ENCODE measurements at regions not wholly inside any gene's neighbourhood (a gene's known extent, or its start where the extent isn't known, plus 50 kb on each side); places are given as distances from the start of the nearest gene placed in this dataset.

DNA sequence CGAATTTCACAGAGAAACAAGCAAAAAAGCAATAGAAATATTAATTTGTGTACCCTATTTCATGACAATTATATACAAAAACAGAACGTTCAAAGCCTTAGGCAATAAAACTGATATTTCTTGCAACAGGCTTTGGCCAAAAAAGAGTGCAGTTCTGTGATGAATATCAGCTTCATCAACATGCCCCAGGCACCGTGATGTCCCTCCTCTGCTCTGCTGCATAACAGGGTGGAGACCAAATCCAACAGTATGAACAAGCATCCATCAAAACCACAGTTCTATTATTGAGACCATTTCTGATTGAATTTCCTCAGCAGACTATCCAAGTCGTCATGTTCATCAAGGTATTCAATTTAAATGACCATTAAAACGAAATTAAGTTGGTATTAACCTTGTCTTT lies 722.6 kb upstream of the NRSN1 start:
- DNase-seq (ENCODE audit: low read depth, low spot score): no peak
- TF ChIP-seq, protein P1, sequence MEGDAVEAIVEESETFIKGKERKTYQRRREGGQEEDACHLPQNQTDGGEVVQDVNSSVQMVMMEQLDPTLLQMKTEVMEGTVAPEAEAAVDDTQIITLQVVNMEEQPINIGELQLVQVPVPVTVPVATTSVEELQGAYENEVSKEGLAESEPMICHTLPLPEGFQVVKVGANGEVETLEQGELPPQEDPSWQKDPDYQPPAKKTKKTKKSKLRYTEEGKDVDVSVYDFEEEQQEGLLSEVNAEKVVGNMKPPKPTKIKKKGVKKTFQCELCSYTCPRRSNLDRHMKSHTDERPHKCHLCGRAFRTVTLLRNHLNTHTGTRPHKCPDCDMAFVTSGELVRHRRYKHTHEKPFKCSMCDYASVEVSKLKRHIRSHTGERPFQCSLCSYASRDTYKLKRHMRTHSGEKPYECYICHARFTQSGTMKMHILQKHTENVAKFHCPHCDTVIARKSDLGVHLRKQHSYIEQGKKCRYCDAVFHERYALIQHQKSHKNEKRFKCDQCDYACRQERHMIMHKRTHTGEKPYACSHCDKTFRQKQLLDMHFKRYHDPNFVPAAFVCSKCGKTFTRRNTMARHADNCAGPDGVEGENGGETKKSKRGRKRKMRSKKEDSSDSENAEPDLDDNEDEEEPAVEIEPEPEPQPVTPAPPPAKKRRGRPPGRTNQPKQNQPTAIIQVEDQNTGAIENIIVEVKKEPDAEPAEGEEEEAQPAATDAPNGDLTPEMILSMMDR (IDR thresholded peaks at IDR 0.05; ENCODE audit: insufficient read depth, low read length, missing control alignments): no peak
- no peak overlapping the region for H3K4me3 ChIP-seq (ENCODE audit: low read depth, low read length)
- ChIA-PET POLR2A (no interaction called here), CTCF (no interaction called here)

DNA sequence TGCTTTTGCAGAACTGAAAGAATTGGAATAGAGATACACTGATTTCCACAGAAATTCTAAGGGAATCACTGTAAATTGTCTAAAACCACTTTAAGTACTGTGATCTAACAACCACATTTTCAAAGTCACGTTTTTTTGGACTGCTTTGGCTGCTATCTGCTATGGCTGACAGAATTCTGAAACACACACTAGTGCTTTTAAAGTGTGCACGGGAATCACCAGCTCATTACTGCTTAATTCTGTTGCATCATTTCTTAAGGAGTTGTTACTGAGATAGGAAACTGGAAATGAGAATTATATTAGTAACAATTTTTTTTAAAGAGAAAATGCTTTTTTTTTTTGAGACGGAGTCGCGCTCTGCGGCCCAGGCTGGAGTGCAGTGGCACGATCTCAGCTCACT lies 716.5 kb upstream of the NRSN1 start:
- DNase-seq (ENCODE audit: low read depth, low spot score): no peak
- CTCF ChIA-PET: no interaction called here
- H3K4me3 ChIP-seq (ENCODE audit: low read depth, low read length): no peak overlapping the region
- TF ChIP-seq, protein P1 (IDR thresholded peaks at IDR 0.05; ENCODE audit: insufficient read depth, low read length, missing control alignments): no peak
- POLR2A ChIA-PET: no interaction called here

DNA sequence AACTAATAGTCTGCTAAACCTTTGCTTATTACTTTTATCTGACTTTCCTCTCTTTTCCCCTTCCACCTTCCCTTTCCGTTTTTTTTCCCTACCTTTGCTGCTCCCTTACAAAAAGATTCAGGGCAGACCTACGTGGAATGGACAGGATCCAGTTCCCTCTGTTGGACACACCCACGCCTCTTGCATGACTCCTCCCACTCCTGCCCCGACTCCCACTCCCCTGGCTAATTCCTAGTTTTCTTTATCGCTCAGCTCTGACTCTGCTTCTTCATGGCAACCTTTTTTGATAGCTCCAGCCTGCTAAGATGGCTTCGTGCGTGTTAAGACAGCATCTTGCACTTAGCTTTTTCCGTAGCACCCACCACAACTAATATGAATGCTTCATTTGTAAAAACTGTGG lies 715.6 kb upstream of the NRSN1 start:
- POLR2A ChIA-PET: no interaction called here

DNA sequence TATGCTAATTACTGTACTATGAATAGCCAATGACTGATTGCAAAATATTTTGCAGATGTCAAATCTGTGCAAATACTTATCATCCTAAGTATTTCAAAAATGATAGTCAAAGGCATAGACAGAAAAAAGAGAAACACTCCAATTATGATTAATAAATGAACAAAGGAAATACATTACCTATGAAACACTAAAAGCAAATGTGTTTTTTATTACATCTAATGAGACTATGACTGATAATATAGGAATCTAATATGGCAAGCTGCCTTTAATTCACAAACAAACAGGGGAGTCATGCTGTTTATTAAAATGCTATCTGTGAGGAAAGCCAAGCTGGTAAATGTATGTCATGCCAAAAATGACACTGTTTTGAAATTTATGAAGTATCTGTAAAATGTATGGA lies 713.2 kb upstream of the NRSN1 start:
- ChIA-PET POLR2A (no interaction called here), CTCF (no interaction called here)
- H3K4me3 ChIP-seq (ENCODE audit: low read depth, low read length): no peak overlapping the region
- TF ChIP-seq, protein P1 (IDR thresholded peaks at IDR 0.05; ENCODE audit: insufficient read depth, low read length, missing control alignments): no peak
- no peak for DNase-seq (ENCODE audit: low read depth, low spot score)

More for the DNA sequence above, 715.6 kb upstream of the NRSN1 start:
- no peak overlapping the region for H3K4me3 ChIP-seq (ENCODE audit: low read depth, low read length)
- no peak for DNase-seq (ENCODE audit: low read depth, low spot score)
- TF ChIP-seq, protein P1 (IDR thresholded peaks at IDR 0.05; ENCODE audit: insufficient read depth, low read length, missing control alignments): no peak
- CTCF ChIA-PET: no interaction called here

DNA sequence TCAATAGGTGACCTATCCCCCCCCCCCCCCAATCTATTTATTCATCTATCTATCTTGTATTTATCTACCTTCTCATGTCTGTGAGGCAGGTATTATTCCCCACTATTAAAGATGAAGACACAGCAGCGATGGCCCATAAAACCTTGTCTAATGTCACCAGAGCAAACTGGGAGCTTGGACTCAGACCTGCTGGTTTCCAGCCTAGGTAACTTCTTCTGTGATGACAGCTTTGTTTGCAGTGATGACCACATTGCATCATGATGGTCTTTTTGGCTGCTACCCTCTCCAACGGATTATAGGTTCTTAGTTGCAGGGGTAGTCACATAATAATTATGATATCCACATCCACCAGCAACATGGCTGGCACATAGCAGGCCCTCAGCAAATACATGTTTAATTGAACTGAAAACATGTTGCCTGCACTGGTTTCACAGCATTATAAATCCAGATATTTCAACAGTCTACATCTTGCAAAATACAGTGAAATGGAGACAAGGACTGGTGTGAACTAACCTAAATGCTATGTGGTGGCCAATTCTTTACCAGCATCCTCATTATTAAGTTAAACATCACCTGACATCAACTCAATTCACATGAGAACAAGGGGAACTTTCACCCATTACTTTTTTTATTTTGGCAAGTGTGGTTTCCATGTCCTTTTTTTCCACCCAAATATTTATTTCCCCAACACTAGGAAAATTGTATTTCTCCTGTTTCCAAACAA lies 712.5 kb upstream of the NRSN1 start:
- ChIA-PET POLR2A (no interaction called here), CTCF (interaction anchor here (0.9 to 2.9 kb wide), 10 partner anchors 12 to 1819 kb away, joined by 3 to 14 read pairs (median 4); no protein-coding TSS in a partner anchor)
- no peak overlapping the region for H3K4me3 ChIP-seq (ENCODE audit: low read depth, low read length)
- DNase-seq (ENCODE audit: low read depth, low spot score): peak; percentile 12
- TF ChIP-seq, protein P1 (IDR thresholded peaks at IDR 0.05; ENCODE audit: insufficient read depth, low read length, missing control alignments): no peak

DNA sequence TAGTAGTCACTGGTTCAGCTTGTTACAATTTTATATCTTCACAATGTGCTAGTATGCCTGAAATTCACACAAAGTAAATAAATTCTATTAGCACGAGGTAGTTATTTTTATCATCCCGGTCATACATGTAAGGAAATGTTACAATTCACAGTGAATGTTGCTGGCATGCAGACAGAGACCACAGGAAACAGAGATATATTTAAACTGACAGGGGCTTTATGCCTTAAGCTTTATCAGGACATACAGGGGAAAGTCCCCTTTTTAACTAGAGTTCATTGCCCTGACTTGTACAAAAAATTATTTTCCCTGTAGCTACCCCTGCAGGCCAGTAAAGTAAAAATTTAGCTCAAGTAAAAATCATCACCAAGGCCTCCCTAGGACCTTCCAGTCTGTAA lies 712.0 kb upstream of the NRSN1 start:
- CTCF ChIA-PET: interaction anchor here (0.8 to 2.9 kb wide), 13 partner anchors 10 to 1820 kb away, joined by 3 to 14 read pairs (median 3); no protein-coding TSS in a partner anchor
- DNase-seq (ENCODE audit: low read depth, low spot score): peak; percentile 59
- POLR2A ChIA-PET: no interaction called here
- TF ChIP-seq, protein P1 (IDR thresholded peaks at IDR 0.05; ENCODE audit: insufficient read depth, low read length, missing control alignments): peak; percentile 40
- H3K4me3 ChIP-seq (ENCODE audit: low read depth, low read length): no peak overlapping the region
